GM11168 (cell line): ENCODE measurements at regions not wholly inside any gene's neighbourhood (a gene's known extent, or its start where the extent isn't known, plus 50 kb on each side); places are given as distances from the start of the nearest gene placed in this dataset.
"Not testable (repeated sequence)": the region's sequence is repeated elsewhere in the genome, so short reads cannot be mapped to it uniquely, and the experiment has no call there.

Experiments
- in situ Hi-C: fragments of 300-500 bp; cut with MboI; formaldehyde crosslinking; loops from one replicate; pipeline ENCODE4 v1.12.0; 2022; ENCODE audit warnings: low sequenced_read_pairs; ENCODE audit not compliant: unreplicated experiment

- in situ Hi-C loops = no loop called here
Observed at GRCh38 chr18:51248685-51249084, 51.2 kb upstream of the MEX3C start.

- in situ Hi-C loops = no loop called here
Observed at GRCh38 chr18:51250006-51250405, 52.5 kb upstream of the MEX3C start.

GRCh38 chr18:51250458-51251024 lies 53.1 kb upstream of the MEX3C start:
- in situ Hi-C loops = no loop called here

DNA sequence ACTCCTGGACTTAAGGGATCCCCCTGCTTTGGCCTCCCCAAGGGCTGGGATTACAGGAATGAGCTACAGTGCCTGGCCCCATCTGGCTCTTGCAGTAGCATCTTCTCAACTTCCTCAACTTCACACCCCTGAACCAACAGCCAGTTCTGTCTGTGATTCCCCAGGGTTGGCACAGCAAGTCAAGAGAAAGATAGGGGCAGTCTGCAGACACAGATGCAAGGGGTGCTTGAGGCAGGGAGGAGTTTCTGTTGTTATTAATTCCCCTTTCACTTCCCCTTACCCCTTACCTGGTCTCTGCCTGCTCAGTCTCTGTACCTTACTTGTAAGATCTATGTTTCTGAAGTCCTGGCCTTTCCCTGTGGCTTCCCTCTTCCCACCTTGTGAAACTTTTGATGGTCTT lies 54.1 kb upstream of the MEX3C start:
- in situ Hi-C loops = no loop called here

DNA sequence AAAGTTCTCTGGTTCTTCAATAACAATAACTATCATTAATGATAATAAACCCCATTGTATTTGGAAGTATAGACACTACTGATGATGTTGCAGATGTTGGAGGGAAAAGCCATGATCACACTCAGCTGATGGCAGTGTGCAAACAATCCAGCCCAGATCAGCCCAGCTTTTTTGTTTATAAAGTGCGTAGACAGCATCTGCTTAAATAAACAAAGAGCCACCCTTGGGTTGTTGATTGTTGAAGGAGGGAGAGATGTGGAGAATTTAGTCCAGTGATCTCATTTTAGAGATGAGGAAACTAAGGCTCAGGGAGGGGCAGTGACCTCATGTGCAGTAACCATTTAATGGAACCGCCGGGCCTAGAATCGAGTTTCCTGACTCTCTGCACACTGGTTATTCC lies 56.0 kb upstream of the MEX3C start:
- in situ Hi-C loops = no loop called here

DNA sequence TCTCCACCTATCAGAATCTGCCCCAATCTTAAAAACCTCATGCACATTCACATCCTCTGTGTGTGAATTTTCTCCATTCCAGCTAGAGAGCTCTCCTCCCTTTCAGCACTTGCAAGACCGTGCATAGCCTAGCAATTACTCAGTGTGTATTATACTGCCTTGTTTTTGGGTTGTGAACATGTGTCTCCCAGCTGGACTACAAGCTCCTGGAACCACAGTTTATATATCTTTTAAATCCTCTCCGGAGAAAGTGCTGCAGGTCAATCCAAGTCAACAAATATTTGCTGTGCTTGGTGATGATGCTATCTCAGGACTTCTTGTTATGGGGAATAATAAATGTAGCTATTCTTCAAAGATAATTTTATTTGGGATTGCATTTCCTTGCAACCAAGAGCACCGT lies 58.2 kb upstream of the MEX3C start:
- in situ Hi-C loops = no loop called here

DNA sequence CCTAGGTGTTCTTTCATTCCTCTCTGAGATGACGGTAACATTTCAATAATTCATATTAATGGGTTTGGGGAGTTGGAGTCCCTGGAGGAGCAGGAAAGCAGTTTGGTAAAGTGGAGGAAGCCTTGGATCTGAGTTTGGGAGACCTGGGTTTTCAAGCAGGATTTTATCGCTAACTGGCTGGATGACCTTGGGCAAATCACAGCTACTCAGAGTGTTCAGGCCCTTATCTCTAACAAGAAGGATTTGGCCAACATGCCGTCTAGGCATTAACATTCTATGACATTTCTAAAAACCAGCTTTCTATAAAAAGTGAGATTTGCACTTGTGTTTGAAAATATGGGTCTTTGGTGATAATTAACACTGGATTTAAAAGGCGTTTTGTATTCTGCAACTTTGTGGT lies 59.7 kb upstream of the MEX3C start:
- in situ Hi-C loops = no loop called here

GRCh38 chr18:51260118-51260517 lies 62.6 kb upstream of the MEX3C start:
- in situ Hi-C loops = no loop called here

- in situ Hi-C loops = not testable (repeated sequence)
Observed at GRCh38 chr18:51266077-51266476, 68.6 kb upstream of the MEX3C start.

GRCh38 chr18:51266773-51267172 lies 69.3 kb upstream of the MEX3C start:
- in situ Hi-C loops = no loop called here

GRCh38 chr18:51273437-51273836 lies 76.0 kb upstream of the MEX3C start:
- in situ Hi-C loops = no loop called here

GRCh38 chr18:51275712-51276476 lies 78.4 kb upstream of the MEX3C start:
- in situ Hi-C loops = no loop called here

DNA sequence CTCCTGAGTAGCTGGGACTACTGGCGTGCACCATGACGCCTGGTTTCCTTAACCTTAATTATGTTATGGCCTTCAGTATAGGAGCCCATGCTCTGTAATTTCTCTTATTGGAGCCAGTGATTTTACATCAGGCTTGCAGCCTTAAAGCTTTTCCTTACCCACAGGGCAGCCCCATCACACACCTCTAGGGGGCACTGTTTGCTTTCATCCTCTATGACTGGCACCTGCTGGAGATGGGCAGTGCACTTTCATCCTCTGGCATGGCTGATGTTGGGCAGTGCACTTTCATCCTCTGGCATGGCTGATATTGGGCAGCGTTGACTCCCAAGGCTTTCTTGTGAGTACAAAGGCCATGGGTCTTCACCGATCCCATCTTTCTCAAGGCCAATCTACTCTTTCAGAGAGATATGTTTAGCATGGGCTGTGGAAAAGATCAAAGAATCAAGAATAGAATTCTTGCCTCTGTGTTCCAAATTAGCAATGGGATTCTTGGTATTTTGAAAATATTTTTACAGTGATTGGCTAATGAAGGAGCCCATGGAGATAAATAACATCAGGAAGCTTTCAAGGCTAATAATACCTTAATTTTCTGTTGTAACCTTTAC lies 80.7 kb upstream of the MEX3C start:
- in situ Hi-C loops = no loop called here

- in situ Hi-C loops = no loop called here
Observed at GRCh38 chr18:51279367-51279984, 82.0 kb upstream of the MEX3C start.

- in situ Hi-C loops = no loop called here
Observed at GRCh38 chr18:51287818-51288508, 90.5 kb upstream of the MEX3C start.

- in situ Hi-C loops = no loop called here
Observed at GRCh38 chr18:51288582-51288981, 91.1 kb upstream of the MEX3C start.

DNA sequence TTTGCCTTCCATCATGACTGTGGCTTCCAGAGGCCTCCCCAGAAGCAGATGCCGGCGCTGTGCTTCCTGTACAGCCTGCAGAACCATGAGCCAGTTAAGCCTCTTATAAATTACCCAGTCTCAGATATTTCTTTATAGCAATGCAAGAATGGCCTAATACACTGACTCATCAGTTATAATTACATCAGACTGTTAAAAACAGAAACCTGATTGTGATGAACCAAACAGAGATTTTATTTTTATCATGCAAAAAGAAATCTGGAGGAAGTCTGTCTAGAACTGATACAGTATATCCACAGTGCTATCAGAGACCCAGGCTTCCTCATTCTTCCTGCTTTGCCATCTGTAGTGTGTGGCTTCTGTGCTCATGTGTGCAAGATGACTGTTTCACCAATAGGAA lies 93.4 kb upstream of the MEX3C start:
- in situ Hi-C loops = no loop called here

GRCh38 chr18:51300912-51301311 lies 103.4 kb upstream of the MEX3C start:
- in situ Hi-C loops = no loop called here

DNA sequence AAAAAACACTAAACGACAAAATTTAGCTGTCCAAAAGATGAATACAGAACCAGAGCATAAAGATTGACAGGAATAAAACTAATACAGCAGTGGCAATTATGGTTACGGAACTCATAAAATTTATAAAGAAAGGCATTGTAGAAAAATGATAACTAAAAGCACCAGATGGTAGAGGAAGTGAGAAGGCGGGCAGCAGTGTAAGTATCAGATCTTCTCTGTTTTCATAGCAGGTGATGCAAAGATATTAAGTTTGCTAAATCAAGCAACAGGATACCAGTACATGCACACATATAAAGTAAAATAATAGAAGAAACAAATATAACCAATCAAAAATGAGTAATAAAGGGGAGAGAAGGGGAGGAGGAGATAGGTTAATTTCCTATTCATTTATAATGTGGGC lies 103.9 kb upstream of the MEX3C start:
- in situ Hi-C loops = no loop called here

- in situ Hi-C loops = no loop called here
Observed at GRCh38 chr18:51316677-51317076, 119.2 kb upstream of the MEX3C start.

DNA sequence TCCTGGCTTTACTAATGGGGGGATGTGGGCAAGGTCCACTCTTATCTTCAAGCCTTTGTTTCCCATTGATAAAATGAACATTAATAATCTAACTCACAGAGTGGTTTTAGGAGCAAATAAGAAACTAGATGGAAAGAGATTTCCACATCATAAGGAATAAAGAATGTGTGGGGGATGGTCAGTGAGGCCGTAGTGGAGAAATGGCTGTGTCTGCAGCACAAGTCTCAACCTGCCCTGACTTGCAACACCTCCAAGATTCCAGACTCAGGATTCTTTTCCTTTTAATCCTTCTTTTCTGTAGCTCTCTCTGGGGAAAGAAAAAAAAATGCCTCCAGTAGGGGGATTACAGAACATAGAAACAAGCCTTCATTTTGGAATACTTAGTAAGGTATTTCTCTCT lies 124.2 kb upstream of the MEX3C start:
- in situ Hi-C loops = no loop called here
